Tibial nerve (tissue), 4 donors: ENCODE measurements at regions not wholly inside any gene's neighbourhood (a gene's known extent, or its start where the extent isn't known, plus 50 kb on each side); places are given as distances from the start of the nearest gene placed in this dataset.

Experiments
- DNase-seq, 2 donors: peaks; one replicate each; pipeline ENCODE4 v3.0.0-alpha.2; 2019; ENCODE audit warnings: low spot score in 2 of 2
- H3K27ac ChIP-seq, 4 donors: fragments of 200-600 bp; sonication (generic) in 3 of 4; one replicate each; pipeline ENCODE4 v1.5.1; 2017 to 2019; ENCODE audit warnings: mild to moderate bottlenecking in 1 of 4
- H3K27me3 ChIP-seq, 2 donors: fragments of 200-600 bp; sonication (generic) in 1 of 2; one replicate each; pipeline versions ENCODE4 v1.5.1 to v1.6.0; 2017 to 2019
- H3K36me3 ChIP-seq, 3 donors: fragments of 200-600 bp; sonication (generic); one replicate each; pipeline ENCODE4 v1.5.1; 2018 to 2019
- H3K4me1 ChIP-seq, 4 donors: fragments of 200-600 bp; sonication (generic) in 3 of 4; one replicate each; pipeline ENCODE4 v1.5.1; 2017 to 2019
- H3K4me3 ChIP-seq, 4 donors: fragments of 200-600 bp; sonication (generic) in 3 of 4; one replicate each; pipeline ENCODE4 v1.5.1; 2017 to 2019; ENCODE audit warnings: mild to moderate bottlenecking in 1 of 4, moderate library complexity in 1 of 4
- H3K9me3 ChIP-seq, 4 donors: fragments of 200-600 bp; sonication (generic) in 3 of 4; one replicate each; pipeline ENCODE4 v1.5.1; 2017 to 2019
- CTCF ChIP-seq, 5 experiments: fragments of 200-600 bp in 3 of 5; fragments of 450-650 bp in 2 of 5; sonication (generic) in 3 of 5; IDR thresholded peaks; one replicate each; pipeline ENCODE4 v1.5.1; 2016 to 2019; ENCODE audit warnings: antibody characterized with exemption in 5 of 5, mild to moderate bottlenecking in 3 of 5, moderate library complexity in 2 of 5
- EP300 ChIP-seq, 2 donors: sonication (generic); formaldehyde crosslinking; IDR thresholded peaks; one replicate each; pipeline ENCODE4 v1.6.1; 2017; ENCODE audit warnings: antibody characterized with exemption in 2 of 2, mild to moderate bottlenecking in 1 of 2
- POLR2A ChIP-seq, 2 donors: fragments of 450-650 bp; IDR thresholded peaks; one replicate each; pipeline ENCODE4 v1.6.1; 2017; ENCODE audit warnings: antibody characterized with exemption in 2 of 2, mild to moderate bottlenecking in 2 of 2, moderate library complexity in 2 of 2
- WGBS, 2 donors: methylation state at CpG; one replicate each; pipeline ENCODE4 v1.1.5; 2018; 5-methylcytosine and 5-hydroxymethylcytosine counted together

- H3K27me3 ChIP-seq: no peaks in the 10 kb centered on the region
- no peak for DNase-seq
- no peaks in the 10 kb centered on the region for H3K9me3 ChIP-seq
- TF ChIP-seq CTCF (IDR thresholded peaks at IDR 0.05): no peak
- TF ChIP-seq POLR2A (IDR thresholded peaks at IDR 0.05): no peak
- no peak for TF ChIP-seq EP300 (IDR thresholded peaks at IDR 0.05)
- no peak overlapping the region for H3K27ac ChIP-seq
- no peak overlapping the region for H3K4me3 ChIP-seq
- no peaks in the 10 kb centered on the region for H3K36me3 ChIP-seq
- peaks cover 0 to 18% (median 5%) of the 10 kb centered on the region in 4 donors for H3K4me1 ChIP-seq
Observed at GRCh38 chr6:91094806-91095475, 508.1 kb upstream of the MAP3K7 start.

GRCh38 chr6:91094341-91094740 is 507.5 kb upstream of the MAP3K7 start:
- Histone ChIP-seq H3K9me3 (no peaks in the 10 kb centered on the region), H3K27me3 (no peaks in the 10 kb centered on the region), H3K36me3 (no peaks in the 10 kb centered on the region), H3K27ac (no peak overlapping the region), H3K4me3 (no peak overlapping the region), H3K4me1 (peaks cover 0 to 18% (median 5%) of the 10 kb centered on the region in 4 donors)
- TF ChIP-seq POLR2A (IDR thresholded peaks at IDR 0.05) (no peak), EP300 (IDR thresholded peaks at IDR 0.05) (no peak), CTCF (IDR thresholded peaks at IDR 0.05) (no peak)
- no peak for DNase-seq

- H3K9me3 ChIP-seq: no peaks in the 10 kb centered on the region
- DNase-seq: no peak
- no peak overlapping the region for H3K4me3 ChIP-seq
- 93% methylated on average over 2 of the region's 2 CpGs for WGBS, 2 donors
- no peaks in the 10 kb centered on the region for H3K36me3 ChIP-seq
- no peaks in the 10 kb centered on the region for H3K27me3 ChIP-seq
- TF ChIP-seq CTCF (IDR thresholded peaks at IDR 0.05) (no peak), POLR2A (IDR thresholded peaks at IDR 0.05) (no peak)
- peaks cover 0 to 5% (median 0%) of the 10 kb centered on the region in 4 donors for H3K4me1 ChIP-seq
- H3K27ac ChIP-seq: no peak overlapping the region
Observed at GRCh38 chr6:91088976-91089375, 502.1 kb upstream of the MAP3K7 start.

GRCh38 chr6:91088515-91088914 is 501.6 kb upstream of the MAP3K7 start:
- peaks cover 0 to 9% (median 1%) of the 10 kb centered on the region in 4 donors for H3K4me1 ChIP-seq
- no peak overlapping the region for H3K27ac ChIP-seq
- H3K4me3 ChIP-seq: no peak overlapping the region
- H3K36me3 ChIP-seq: no peaks in the 10 kb centered on the region
- H3K9me3 ChIP-seq: no peaks in the 10 kb centered on the region
- WGBS, 2 donors: 65 to 80% methylated on average over 1 of the region's 1 CpG
- H3K27me3 ChIP-seq: no peaks in the 10 kb centered on the region
- no peak for DNase-seq
- TF ChIP-seq EP300 (IDR thresholded peaks at IDR 0.05) (no peak), POLR2A (IDR thresholded peaks at IDR 0.05) (no peak), CTCF (IDR thresholded peaks at IDR 0.05) (no peak)

GRCh38 chr6:91087908-91088307 is 501.0 kb upstream of the MAP3K7 start:
- peaks cover 0 to 15% (median 4%) of the 10 kb centered on the region in 4 donors for H3K4me1 ChIP-seq
- no peaks in the 10 kb centered on the region for H3K9me3 ChIP-seq
- no peaks in the 10 kb centered on the region for H3K36me3 ChIP-seq
- WGBS, 2 donors: 55 to 60% methylated on average over 4 of the region's 4 CpGs
- no peak overlapping the region for H3K4me3 ChIP-seq
- no peak for DNase-seq
- H3K27ac ChIP-seq: no peak overlapping the region
- no peaks in the 10 kb centered on the region for H3K27me3 ChIP-seq
- TF ChIP-seq POLR2A (IDR thresholded peaks at IDR 0.05) (no peak), CTCF (IDR thresholded peaks at IDR 0.05) (no peak), EP300 (IDR thresholded peaks at IDR 0.05) (no peak)
